H1 (cell line): ENCODE measurements at regions not wholly inside any gene's neighbourhood (a gene's known extent, or its start where the extent isn't known, plus 50 kb on each side); places are given as distances from the start of the nearest gene placed in this dataset.

Experiments used
- CTCF ChIA-PET: fragments of 300-600 bp; sonication (Branson Sonifier 250); formaldehyde crosslinking; loops from one replicate; lab custom pipeline; 2021; ENCODE audit not compliant: partially characterized antibody; lab: Charles Lee
- POLR2A ChIA-PET: fragments of 300-600 bp; sonication (Branson Sonifier 250); formaldehyde crosslinking; loops from one replicate; lab custom pipeline; 2021; ENCODE audit warnings: inconsistent platforms; ENCODE audit not compliant: partially characterized antibody; lab: Charles Lee
- DNase-seq, 2 experiments: peaks; one replicate each; pipeline versions ENCODE4 v3.0.0 to v3.0.0-alpha.2; 2010 to 2022; ENCODE audit warnings: low spot score in 2 of 2, low read depth in 1 of 2, mixed read lengths in 1 of 2
- FAIRE-seq: peaks from 2 replicates; lab custom pipeline; 2011; peaks lifted over from hg19 to GRCh38; lab: Jason Lieb, UNC
- H2AFZ ChIP-seq: 2 replicates; pipeline ENCODE4 v1.8.1; 2012; ENCODE audit warnings: low read length, inconsistent platforms
- H2AK5ac ChIP-seq: 2 replicates; pipeline ENCODE4 v1.6.1; 2013; ENCODE audit warnings: low read depth, low read length
- H2BK120ac ChIP-seq: replicated peaks from 2 replicates; pipeline ENCODE3; 2013; ENCODE audit warnings: low read depth, low read length, inconsistent platforms
- H2BK12ac ChIP-seq: 2 replicates; pipeline ENCODE4 v1.6.1; 2013; ENCODE audit warnings: low read depth, low read length
- H2BK15ac ChIP-seq: 2 replicates; pipeline ENCODE4 v1.6.1; 2013; ENCODE audit warnings: low read length
- H2BK20ac ChIP-seq: 2 replicates; pipeline ENCODE4 v1.6.1; 2013; ENCODE audit warnings: low read length
- H2BK5ac ChIP-seq: 2 replicates; pipeline ENCODE4 v1.6.1; 2013; ENCODE audit warnings: low read depth, low read length
- H3K14ac ChIP-seq: 2 replicates; pipeline ENCODE4 v1.6.1; 2013; ENCODE audit warnings: inconsistent platforms; ENCODE audit not compliant: insufficient read length
- H3K18ac ChIP-seq: 2 replicates; pipeline ENCODE4 v1.6.1; 2013; ENCODE audit warnings: low read length; ENCODE audit errors: extremely low read depth
- H3K23ac ChIP-seq: 2 replicates; pipeline ENCODE4 v1.6.1; 2013; ENCODE audit warnings: inconsistent platforms; ENCODE audit not compliant: insufficient read length
- H3K23me2 ChIP-seq: 2 replicates; pipeline ENCODE4 v1.6.1; 2013; ENCODE audit warnings: low read depth, low read length
- H3K27ac ChIP-seq: 2 replicates; pipeline ENCODE4 v1.6.1; 2011; ENCODE audit warnings: low read depth, low read length, inconsistent platforms
- H3K27me3 ChIP-seq, 4 experiments: replicated peaks in 1 of 4; 1 replicate in 1 of 4; 2 replicates in 3 of 4; pipeline versions ENCODE4 v1.6.1 to v1.8.1; 2011 to 2013; ENCODE audit warnings: low read length in 3 of 4, mild to moderate bottlenecking in 3 of 4, inconsistent platforms in 2 of 4, mixed read lengths in 2 of 4, moderate library complexity in 1 of 4; ENCODE audit not compliant: control insufficient read depth in 3 of 4, insufficient read depth in 3 of 4; ENCODE audit errors: extremely low read depth in 1 of 4
- H3K36me3 ChIP-seq, 4 experiments: 2 replicates each; pipeline versions ENCODE4 v1.6.1 to v1.8.1; 2011 to 2013; ENCODE audit warnings: mild to moderate bottlenecking in 4 of 4, low read length in 3 of 4, moderate library complexity in 2 of 4, control low read depth in 1 of 4, inconsistent platforms in 1 of 4; ENCODE audit not compliant: insufficient read depth in 4 of 4, control insufficient read depth in 2 of 4
- H3K4ac ChIP-seq: replicated peaks from 2 replicates; pipeline ENCODE3; 2013; ENCODE audit warnings: low read length, low read depth, mixed read lengths, inconsistent platforms; ENCODE audit not compliant: insufficient read length
- H3K4me1 ChIP-seq, 4 experiments: replicated peaks in 1 of 4; 1 replicate in 1 of 4; 2 replicates in 3 of 4; pipeline versions ENCODE4 v1.6.1 to v1.8.1; 2011 to 2013; ENCODE audit warnings: low read length in 3 of 4, inconsistent platforms in 2 of 4, mixed read lengths in 1 of 4; ENCODE audit not compliant: insufficient read depth in 4 of 4, control insufficient read depth in 3 of 4
- H3K4me2 ChIP-seq, 2 experiments: 2 replicates each; pipeline versions ENCODE4 v1.6.1 to v1.8.1; 2011 to 2013; ENCODE audit warnings: low read depth in 2 of 2, low read length in 2 of 2, control low read depth in 1 of 2, inconsistent platforms in 1 of 2, mild to moderate bottlenecking in 1 of 2; ENCODE audit not compliant: insufficient read depth in 1 of 2
- H3K4me3 ChIP-seq, 4 experiments: fragments of 200-600, 300-600 bp in 1 of 4; sonication (generic), shearing (Covaris generic), sonication (Bioruptor Twin) in 1 of 4; 2 replicates each; pipeline versions ENCODE4 v1.5.1 to v1.8.1; 2011 to 2016; ENCODE audit warnings: low read length in 4 of 4, low read depth in 3 of 4, control low read depth in 2 of 4, inconsistent platforms in 2 of 4, mild to moderate bottlenecking in 2 of 4, mixed read lengths in 1 of 4, moderate library complexity in 1 of 4; ENCODE audit not compliant: insufficient read depth in 2 of 4; ENCODE audit errors: extremely low read depth in 1 of 4
- H3K56ac ChIP-seq: replicated peaks from 2 replicates; pipeline ENCODE3; 2013; ENCODE audit warnings: low read depth, mild to moderate bottlenecking, mixed read lengths, low read length, inconsistent platforms; ENCODE audit not compliant: insufficient read length
- H3K79me1 ChIP-seq: 2 replicates; pipeline ENCODE4 v1.6.1; 2013; ENCODE audit warnings: low read depth, low read length, control low read depth
- H3K79me2 ChIP-seq, 2 experiments: 2 replicates each; pipeline versions ENCODE4 v1.6.1 to v1.8.1; 2012 to 2013; ENCODE audit warnings: low read length in 2 of 2, mild to moderate bottlenecking in 2 of 2, inconsistent platforms in 1 of 2; ENCODE audit not compliant: insufficient read depth in 2 of 2, control insufficient read depth in 1 of 2
- H3K9ac ChIP-seq, 4 experiments: replicated peaks in 1 of 4; 1 replicate in 1 of 4; 2 replicates in 3 of 4; pipeline versions ENCODE4 v1.6.1 to v1.8.1; 2011 to 2013; ENCODE audit warnings: low read depth in 3 of 4, low read length in 3 of 4, control low read depth in 2 of 4, mild to moderate bottlenecking in 2 of 4, moderate library complexity in 2 of 4, inconsistent platforms in 1 of 4; ENCODE audit errors: extremely low read depth in 1 of 4
- H3K9me3 ChIP-seq, 2 experiments: 2 replicates each; pipeline versions ENCODE4 v1.6.1 to v1.8.1; 2012 to 2013; ENCODE audit warnings: mild to moderate bottlenecking in 2 of 2, moderate library complexity in 2 of 2, control low read depth in 1 of 2, inconsistent platforms in 1 of 2, low read depth in 1 of 2, low read length in 1 of 2, mixed read lengths in 1 of 2; ENCODE audit not compliant: insufficient read depth in 2 of 2
- H4K20me1 ChIP-seq, 2 experiments: replicated peaks in 1 of 2; 2 replicates each; pipeline versions ENCODE3 to v1.8.1; 2011 to 2013; ENCODE audit warnings: inconsistent platforms in 2 of 2, low read length in 2 of 2, mild to moderate bottlenecking in 1 of 2; ENCODE audit not compliant: insufficient read depth in 2 of 2, control insufficient read depth in 1 of 2
- H4K5ac ChIP-seq: 2 replicates; pipeline ENCODE4 v1.6.1; 2013; ENCODE audit warnings: low read length, low read depth, mixed read lengths, inconsistent platforms; ENCODE audit not compliant: insufficient read length
- H4K8ac ChIP-seq: 2 replicates; pipeline ENCODE4 v1.8.0; 2013; ENCODE audit warnings: mild to moderate bottlenecking, moderate library complexity, low read length, inconsistent platforms; ENCODE audit not compliant: insufficient read depth; ENCODE audit errors: extremely low read depth
- H4K91ac ChIP-seq: replicated peaks from 2 replicates; pipeline ENCODE3; 2013; ENCODE audit warnings: low read length, mixed read lengths, inconsistent platforms; ENCODE audit not compliant: insufficient read length
- ASH2L ChIP-seq: fragments of 200-600, 300-600 bp; sonication (generic); IDR thresholded peaks from one replicate; pipeline ENCODE4 v1.7.1; 2017; ENCODE audit warnings: low read length
- GTF2F1 ChIP-seq: IDR thresholded peaks from 2 replicates; pipeline ENCODE4 v1.6.1; 2012; ENCODE audit warnings: low read depth, low read length, improper control_type of control experiment, borderline replicate concordance
- HDAC2 ChIP-seq, 2 experiments: fragments of 300-600 bp in 1 of 2; sonication (generic) in 1 of 2; IDR thresholded peaks; 2 replicates each; pipeline ENCODE4 v1.6.1; 2011 to 2012; ENCODE audit warnings: low read depth in 2 of 2, low read length in 2 of 2, mild to moderate bottlenecking in 2 of 2, moderate library complexity in 2 of 2, borderline replicate concordance in 1 of 2, inconsistent platforms in 1 of 2
- HDAC6 ChIP-seq: IDR thresholded peaks from one replicate; pipeline ENCODE4 v1.7.1; 2012; ENCODE audit warnings: low read depth, mild to moderate bottlenecking, inconsistent platforms, low read length, moderate library complexity
- NANOG ChIP-seq: IDR thresholded peaks from 2 replicates; pipeline ENCODE4 v1.6.1; 2011; ENCODE audit warnings: low read length, low read depth, mild to moderate bottlenecking, inconsistent platforms; ENCODE audit not compliant: insufficient read depth, poor library complexity, severe bottlenecking
- SP1 ChIP-seq: IDR thresholded peaks from 2 replicates; pipeline ENCODE4 v1.6.1; 2011; ENCODE audit warnings: low read depth, low read length
- WGBS, 2 experiments: shearing (Covaris generic) in 1 of 2; methylation state at CpG; one replicate each; pipeline versions ENCODE4 v1.1.6 to v1.1.7; 2013 to 2015; ENCODE audit warnings: low lambda C conversion rate in 2 of 2, mixed read lengths in 2 of 2, inconsistent platforms in 1 of 2, low coverage in 1 of 2, missing lambda C conversion rate in 1 of 2; ENCODE audit not compliant: insufficient replicate concordance in 2 of 2, insufficient coverage in 1 of 2, insufficient read length in 1 of 2; ENCODE audit errors: extremely low coverage in 1 of 2, missing lambda C conversion rate in 1 of 2; 5-methylcytosine and 5-hydroxymethylcytosine counted together
- TF ChIP-seq, protein P1 (sequence below): IDR thresholded peaks from 2 replicates; pipeline ENCODE4 v1.6.1; 2012; ENCODE audit warnings: inconsistent platforms

- no peak overlapping the region for H3K4me3 ChIP-seq
- H2BK12ac ChIP-seq, result no peak overlapping the region
- H3K9ac ChIP-seq, result no peak overlapping the region
- no peak overlapping the region for H2BK20ac ChIP-seq
- H4K5ac ChIP-seq, result no peak overlapping the region
- no peaks in the 10 kb centered on the region for H3K36me3 ChIP-seq
- H3K14ac ChIP-seq, result no peak overlapping the region
- H2BK15ac ChIP-seq, result no peak overlapping the region
- DNase-seq, result no peak
- no peak overlapping the region for H3K18ac ChIP-seq
- H3K79me1 ChIP-seq, result no peaks in the 10 kb centered on the region
- no peak overlapping the region for H3K27ac ChIP-seq
- H2BK5ac ChIP-seq, result no peak overlapping the region
- no peaks in the 10 kb centered on the region for H3K79me2 ChIP-seq
- H3K56ac ChIP-seq, result no peak overlapping the region
- ChIA-PET POLR2A (no interaction called here), CTCF (no interaction called here)
- no peak overlapping the region for H3K4ac ChIP-seq
- H4K91ac ChIP-seq, result no peak overlapping the region
- no peak for FAIRE-seq
- H3K4me1 ChIP-seq, result peaks cover 0 to 4% (median 0%) of the 10 kb centered on the region in 4 experiments; a peak in 2 of 7 replicates
- no peaks in the 10 kb centered on the region for H3K23me2 ChIP-seq
- no peaks in the 10 kb centered on the region for H3K27me3 ChIP-seq
- no peaks in the 10 kb centered on the region for H4K20me1 ChIP-seq
- H2BK120ac ChIP-seq, result no peak overlapping the region
- H2AFZ ChIP-seq, result no peak overlapping the region
- H3K23ac ChIP-seq, result no peak overlapping the region
- H3K4me2 ChIP-seq, result no peak overlapping the region
- no peaks in the 10 kb centered on the region for H3K9me3 ChIP-seq
- H2AK5ac ChIP-seq, result no peak overlapping the region
- WGBS, 2 experiments, result 93% methylated on average over 2 of the region's 2 CpGs; no CpG with 5 or more reads in 1 of the 2 experiments
- H4K8ac ChIP-seq, result no peak overlapping the region
- no peak for TF ChIP-seq ASH2L
- TF ChIP-seq HDAC6, result no peak
- no peak for TF ChIP-seq HDAC2 (IDR thresholded peaks at IDR 0.05; ENCODE audit: borderline replicate concordance in 1 of 2, low read depth in 2 of 2, low read length in 2 of 2)
- no peak for TF ChIP-seq SP1
- no peak for TF ChIP-seq GTF2F1
- TF ChIP-seq, protein P1, sequence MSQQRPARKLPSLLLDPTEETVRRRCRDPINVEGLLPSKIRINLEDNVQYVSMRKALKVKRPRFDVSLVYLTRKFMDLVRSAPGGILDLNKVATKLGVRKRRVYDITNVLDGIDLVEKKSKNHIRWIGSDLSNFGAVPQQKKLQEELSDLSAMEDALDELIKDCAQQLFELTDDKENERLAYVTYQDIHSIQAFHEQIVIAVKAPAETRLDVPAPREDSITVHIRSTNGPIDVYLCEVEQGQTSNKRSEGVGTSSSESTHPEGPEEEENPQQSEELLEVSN, result no peak
- TF ChIP-seq NANOG, result no peak
These were observed 590.6 kb upstream of the NOX3 start for GRCh38 chr6:156046268-156046665.
